HepG2 (cell line): ENCODE measurements at regions not wholly inside any gene's neighbourhood (a gene's known extent, or its start where the extent isn't known, plus 50 kb on each side); places are given as distances from the start of the nearest gene placed in this dataset.

Experiments
- AHDC1 ChIP-seq: sonication (generic); formaldehyde crosslinking; IDR thresholded peaks from 2 replicates; pipeline ENCODE4 v1.5.1; 2020; ENCODE audit warnings: mild to moderate bottlenecking, missing genetic modification reagents, borderline replicate concordance
- BCL6 ChIP-seq: IDR thresholded peaks from 2 replicates; pipeline ENCODE4 v1.6.1; 2016; ENCODE audit warnings: missing genetic modification reagents, missing compliant biosample characterization
- EHMT2 ChIP-seq: fragments of 200-600 bp; sonication (generic); IDR thresholded peaks from 2 replicates; pipeline ENCODE4 v1.7.0; 2017; ENCODE audit warnings: antibody characterized with exemption, low read depth, low read length, borderline replicate concordance
- EZH2 ChIP-seq: conservative IDR thresholded peaks from 2 replicates; pipeline ENCODE4 v1.6.1; 2012; ENCODE audit warnings: mild to moderate bottlenecking, low read depth, low read length, moderate library complexity
- KAT8 ChIP-seq: IDR thresholded peaks from 2 replicates; pipeline ENCODE4 v1.6.1; 2016; ENCODE audit warnings: missing genetic modification reagents, missing compliant biosample characterization
- MEIS1 ChIP-seq: sonication (generic); formaldehyde crosslinking; IDR thresholded peaks from 2 replicates; pipeline ENCODE4 v1.9.0; 2021; ENCODE audit warnings: mild to moderate bottlenecking, missing genetic modification reagents, moderate library complexity, borderline replicate concordance
- MLXIP ChIP-seq: sonication (generic); formaldehyde crosslinking; IDR thresholded peaks from 2 replicates; pipeline ENCODE4 v1.9.0; 2021; ENCODE audit warnings: missing genetic modification reagents, borderline replicate concordance
- NFYC ChIP-seq: IDR thresholded peaks from 2 replicates; pipeline ENCODE4 v1.6.1; 2016; ENCODE audit warnings: missing genetic modification reagents, missing compliant biosample characterization
- SMYD3 ChIP-seq: sonication (generic); formaldehyde crosslinking; IDR thresholded peaks from 2 replicates; pipeline ENCODE4 v1.8.1; 2023; ENCODE audit warnings: mild to moderate bottlenecking, missing genetic modification reagents
- THAP11 ChIP-seq: IDR thresholded peaks from 2 replicates; pipeline ENCODE4 v1.6.1; 2016; ENCODE audit warnings: missing biosample characterization, missing genetic modification reagents
- ZNF224 ChIP-seq: sonication (generic); formaldehyde crosslinking; IDR thresholded peaks from 2 replicates; pipeline ENCODE4 v1.5.0; 2020; ENCODE audit warnings: mild to moderate bottlenecking, missing genetic modification reagents
- ZNF230 ChIP-seq: sonication (generic); formaldehyde crosslinking; IDR thresholded peaks from 2 replicates; pipeline ENCODE4 v1.4.0; 2020; ENCODE audit warnings: mild to moderate bottlenecking, missing genetic modification reagents
- ZNF234 ChIP-seq: sonication (generic); formaldehyde crosslinking; conservative IDR thresholded peaks from 2 replicates; pipeline ENCODE4 v1.5.1; 2020; ENCODE audit warnings: mild to moderate bottlenecking, missing genetic modification reagents
- ZNF33A ChIP-seq: sonication (generic); formaldehyde crosslinking; IDR thresholded peaks from 2 replicates; pipeline ENCODE4 v1.5.1; 2020; ENCODE audit warnings: missing genetic modification reagents, mild to moderate bottlenecking, moderate library complexity, borderline replicate concordance
- ZNF354B ChIP-seq: sonication (generic); formaldehyde crosslinking; IDR thresholded peaks from 2 replicates; pipeline ENCODE4 v1.8.0; 2022; ENCODE audit warnings: mild to moderate bottlenecking, missing genetic modification reagents
- ZNF605 ChIP-seq: sonication (generic); formaldehyde crosslinking; IDR thresholded peaks from 2 replicates; pipeline ENCODE4 v1.8.0; 2022; ENCODE audit warnings: mild to moderate bottlenecking, missing genetic modification reagents
- ZNF709 ChIP-seq: sonication (generic); formaldehyde crosslinking; IDR thresholded peaks from 2 replicates; pipeline ENCODE4 v1.5.0; 2020; ENCODE audit warnings: mild to moderate bottlenecking, missing genetic modification reagents
- ZNF781 ChIP-seq: sonication (generic); formaldehyde crosslinking; IDR thresholded peaks from 2 replicates; pipeline ENCODE4 v1.5.1; 2020; ENCODE audit warnings: borderline replicate concordance, mild to moderate bottlenecking, missing genetic modification reagents; ENCODE audit errors: not compliant biosample characterization
- ZNF816 ChIP-seq: sonication (generic); formaldehyde crosslinking; IDR thresholded peaks from 2 replicates; pipeline ENCODE4 v1.8.0; 2022; ENCODE audit warnings: missing genetic modification reagents, mild to moderate bottlenecking, borderline replicate concordance
- TF ChIP-seq, protein P1 (sequence below): sonication (generic); formaldehyde crosslinking; IDR thresholded peaks from 2 replicates; pipeline ENCODE4 v1.8.1; 2023; ENCODE audit warnings: mild to moderate bottlenecking, missing genetic modification reagents

DNA sequence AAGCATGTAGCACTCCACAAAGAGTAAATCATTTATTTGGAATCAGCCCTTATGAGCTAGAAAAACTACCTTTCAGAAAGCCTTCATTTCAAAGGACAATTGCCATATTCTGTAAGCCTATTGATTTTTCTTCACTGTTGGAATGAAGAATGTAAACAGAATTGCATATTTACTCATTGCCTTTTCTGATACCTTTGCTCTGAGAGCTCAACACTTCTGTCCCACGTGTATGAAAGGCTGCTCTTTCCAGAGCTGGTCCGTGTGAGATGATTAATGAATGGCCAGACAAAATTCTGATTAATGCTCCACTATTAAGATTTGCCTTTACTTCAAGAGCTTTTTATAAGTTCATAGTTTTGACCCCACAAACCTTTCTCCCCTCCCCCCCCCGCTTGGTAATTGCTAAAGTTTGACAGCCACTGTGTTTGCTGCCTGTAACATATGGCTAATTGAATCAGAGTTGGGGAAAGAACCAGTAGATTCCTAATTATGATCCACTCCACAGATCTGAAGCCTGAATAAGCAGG is 63.0 kb upstream of the PLEKHA5 start (continued):
- no peak for TF ChIP-seq ZNF605 (CRISPR knock-in tag)
- peak; percentile 93; the same call in 1 of the 2 replicates for TF ChIP-seq MEIS1 (CRISPR knock-in tag)
- peak; percentile 35; the same call in 1 of the 2 replicates for TF ChIP-seq MLXIP (CRISPR knock-in tag)
- peak; percentile 93 for TF ChIP-seq SMYD3 (CRISPR knock-in tag)
- no peak for TF ChIP-seq ZNF224 (CRISPR knock-in tag)
- TF ChIP-seq BCL6 (CRISPR knock-in tag) = peak; percentile 99
- TF ChIP-seq, protein P1, sequence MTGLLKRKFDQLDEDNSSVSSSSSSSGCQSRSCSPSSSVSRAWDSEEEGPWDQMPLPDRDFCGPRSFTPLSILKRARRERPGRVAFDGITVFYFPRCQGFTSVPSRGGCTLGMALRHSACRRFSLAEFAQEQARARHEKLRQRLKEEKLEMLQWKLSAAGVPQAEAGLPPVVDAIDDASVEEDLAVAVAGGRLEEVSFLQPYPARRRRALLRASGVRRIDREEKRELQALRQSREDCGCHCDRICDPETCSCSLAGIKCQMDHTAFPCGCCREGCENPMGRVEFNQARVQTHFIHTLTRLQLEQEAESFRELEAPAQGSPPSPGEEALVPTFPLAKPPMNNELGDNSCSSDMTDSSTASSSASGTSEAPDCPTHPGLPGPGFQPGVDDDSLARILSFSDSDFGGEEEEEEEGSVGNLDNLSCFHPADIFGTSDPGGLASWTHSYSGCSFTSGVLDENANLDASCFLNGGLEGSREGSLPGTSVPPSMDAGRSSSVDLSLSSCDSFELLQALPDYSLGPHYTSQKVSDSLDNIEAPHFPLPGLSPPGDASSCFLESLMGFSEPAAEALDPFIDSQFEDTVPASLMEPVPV (CRISPR knock-in tag) = peak; percentile 53; the same call in 1 of the 2 replicates
- TF ChIP-seq ZNF230 = no peak
- TF ChIP-seq ZNF709 (CRISPR knock-in tag) = no peak
- TF ChIP-seq ZNF234 = no peak
- peak; percentile 75 for TF ChIP-seq KAT8
- TF ChIP-seq ZNF354B = 0 out of 2 replicates have a peak, but pooled peaks have one; percentile 24
- no peak; the same call in 1 of the 2 replicates for TF ChIP-seq ZNF816 (CRISPR knock-in tag)
- TF ChIP-seq EZH2 = no peak
- TF ChIP-seq THAP11 (CRISPR knock-in tag) = peak; percentile 74
- no peak for TF ChIP-seq ZNF33A (CRISPR knock-in tag)
- peak; percentile 91; the same call in 1 of the 2 replicates for TF ChIP-seq AHDC1 (CRISPR knock-in tag)
- peak; percentile 82; the same call in 1 of the 2 replicates for TF ChIP-seq EHMT2
- TF ChIP-seq NFYC (CRISPR knock-in tag) = peak; percentile 55; the same call in 1 of the 2 replicates
- no peak for TF ChIP-seq ZNF781 (CRISPR knock-in tag)
